Endothelial cell of umbilical vein (primary cell): ENCODE measurements at regions not wholly inside any gene's neighbourhood (a gene's known extent, or its start where the extent isn't known, plus 50 kb on each side); places are given as distances from the start of the nearest gene placed in this dataset.
"Not testable (repeated sequence)": the region's sequence is repeated elsewhere in the genome, so short reads cannot be mapped to it uniquely, and the experiment has no call there.

Experiments used
- POLR2A ChIP-seq: IDR thresholded peaks from 2 replicates; pipeline ENCODE4 v1.6.1; 2012; ENCODE audit warnings: low read depth, mild to moderate bottlenecking, control low read depth, low read length
- TF ChIP-seq, protein P1 (sequence below), 2 donors: IDR thresholded peaks; 1 replicate in 1 of 2; 2 replicates in 1 of 2; pipeline ENCODE4 v1.5.1; 2011; ENCODE audit warnings: low read length in 2 of 2, mild to moderate bottlenecking in 2 of 2, moderate library complexity in 2 of 2, control low read depth in 1 of 2, inconsistent platforms in 1 of 2, low read depth in 1 of 2; ENCODE audit not compliant: insufficient read depth in 1 of 2; ENCODE audit errors: extremely low read depth in 1 of 2

DNA sequence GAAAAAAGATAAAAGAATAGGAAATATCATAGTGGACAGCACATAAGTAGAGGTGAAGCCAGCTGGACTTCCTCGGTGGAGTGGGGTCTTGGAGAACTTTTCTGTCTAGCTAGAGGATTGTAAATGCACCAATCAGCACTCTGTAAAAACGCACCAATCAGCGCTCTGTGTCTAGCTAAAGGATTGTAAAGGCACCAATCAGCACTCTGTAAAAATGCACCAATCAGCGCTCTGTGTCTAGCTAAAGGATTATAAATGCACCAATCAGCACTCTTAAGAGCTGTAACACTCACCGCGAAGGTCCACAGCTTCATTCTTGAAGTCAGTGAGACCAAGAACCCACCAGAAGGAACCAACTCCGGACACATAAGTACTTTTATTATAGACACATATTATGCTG is 91.8 kb upstream of the IKBKE start:
- TF ChIP-seq, protein P1, sequence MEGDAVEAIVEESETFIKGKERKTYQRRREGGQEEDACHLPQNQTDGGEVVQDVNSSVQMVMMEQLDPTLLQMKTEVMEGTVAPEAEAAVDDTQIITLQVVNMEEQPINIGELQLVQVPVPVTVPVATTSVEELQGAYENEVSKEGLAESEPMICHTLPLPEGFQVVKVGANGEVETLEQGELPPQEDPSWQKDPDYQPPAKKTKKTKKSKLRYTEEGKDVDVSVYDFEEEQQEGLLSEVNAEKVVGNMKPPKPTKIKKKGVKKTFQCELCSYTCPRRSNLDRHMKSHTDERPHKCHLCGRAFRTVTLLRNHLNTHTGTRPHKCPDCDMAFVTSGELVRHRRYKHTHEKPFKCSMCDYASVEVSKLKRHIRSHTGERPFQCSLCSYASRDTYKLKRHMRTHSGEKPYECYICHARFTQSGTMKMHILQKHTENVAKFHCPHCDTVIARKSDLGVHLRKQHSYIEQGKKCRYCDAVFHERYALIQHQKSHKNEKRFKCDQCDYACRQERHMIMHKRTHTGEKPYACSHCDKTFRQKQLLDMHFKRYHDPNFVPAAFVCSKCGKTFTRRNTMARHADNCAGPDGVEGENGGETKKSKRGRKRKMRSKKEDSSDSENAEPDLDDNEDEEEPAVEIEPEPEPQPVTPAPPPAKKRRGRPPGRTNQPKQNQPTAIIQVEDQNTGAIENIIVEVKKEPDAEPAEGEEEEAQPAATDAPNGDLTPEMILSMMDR (IDR thresholded peaks at IDR 0.05; ENCODE audit: extremely low read depth in 1 of 2, insufficient read depth in 1 of 2, low read depth in 1 of 2, low read length in 2 of 2), result not testable (repeated sequence)
- not testable (repeated sequence) for TF ChIP-seq POLR2A
